HG03095 (cell line): ENCODE measurements at regions not wholly inside any gene's neighbourhood (a gene's known extent, or its start where the extent isn't known, plus 50 kb on each side); places are given as distances from the start of the nearest gene placed in this dataset.

Experiments used
- ATAC-seq: cut with Tn5 transposase; IDR thresholded peaks from one replicate; pipeline ENCODE4 v1.9.1; 2021; ENCODE audit warnings: moderate library complexity; ENCODE audit not compliant: unreplicated experiment

DNA sequence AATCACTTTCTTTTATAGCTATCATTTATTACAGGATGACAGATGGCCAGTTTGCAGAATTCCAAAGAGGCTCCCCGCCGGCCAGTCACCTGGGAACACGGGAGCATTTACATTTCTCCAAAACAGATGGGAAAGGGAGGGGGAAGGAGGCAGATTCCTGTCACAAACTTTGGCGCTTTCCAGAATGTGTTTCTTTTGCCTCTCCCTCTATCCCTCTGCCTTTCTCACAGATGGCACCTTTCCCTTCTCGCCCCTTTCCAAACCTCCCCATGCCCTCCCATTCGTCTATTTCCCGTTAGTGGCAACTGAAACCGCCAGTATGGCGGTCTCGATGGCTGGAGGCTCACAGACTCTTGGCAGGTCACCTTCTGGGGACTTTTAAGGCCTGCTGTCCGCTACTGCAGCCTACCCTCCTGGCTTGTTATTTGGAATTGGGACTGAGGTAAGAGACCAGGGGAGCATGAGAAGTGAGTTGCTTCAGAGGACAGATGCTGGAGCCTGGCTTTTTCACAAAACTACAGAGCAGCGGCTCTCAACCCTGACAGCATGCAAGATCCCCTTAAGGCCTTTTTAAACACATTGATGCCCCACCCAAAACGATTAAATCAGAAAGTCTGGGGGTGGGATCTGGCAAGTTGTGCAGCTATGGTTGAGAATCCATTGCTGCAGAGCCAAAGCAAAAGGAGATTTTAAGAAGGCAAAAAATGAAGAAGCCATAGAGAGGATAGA is 161.5 kb upstream of the VASH1 start:
- ATAC-seq: no peak

DNA sequence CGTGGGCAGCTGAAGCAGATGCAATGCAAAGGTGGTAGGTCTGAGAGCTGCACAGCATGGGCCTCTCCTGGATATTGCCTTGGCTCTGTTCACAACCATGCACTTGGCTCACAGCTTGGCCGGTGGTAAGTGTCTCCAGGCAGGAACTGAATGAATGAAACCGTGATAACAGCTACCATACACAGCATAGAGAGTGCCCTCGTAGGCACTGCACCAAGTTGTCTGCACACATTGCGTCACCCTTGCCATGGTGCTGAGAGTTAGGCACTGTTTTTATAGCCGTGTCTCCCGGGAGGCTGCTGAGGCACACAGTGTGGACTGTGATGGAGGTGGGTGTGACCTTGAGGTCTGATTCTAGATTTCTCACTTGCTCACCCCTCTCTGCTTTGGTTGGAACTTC is 157.6 kb upstream of the VASH1 start:
- ATAC-seq: no peak

DNA sequence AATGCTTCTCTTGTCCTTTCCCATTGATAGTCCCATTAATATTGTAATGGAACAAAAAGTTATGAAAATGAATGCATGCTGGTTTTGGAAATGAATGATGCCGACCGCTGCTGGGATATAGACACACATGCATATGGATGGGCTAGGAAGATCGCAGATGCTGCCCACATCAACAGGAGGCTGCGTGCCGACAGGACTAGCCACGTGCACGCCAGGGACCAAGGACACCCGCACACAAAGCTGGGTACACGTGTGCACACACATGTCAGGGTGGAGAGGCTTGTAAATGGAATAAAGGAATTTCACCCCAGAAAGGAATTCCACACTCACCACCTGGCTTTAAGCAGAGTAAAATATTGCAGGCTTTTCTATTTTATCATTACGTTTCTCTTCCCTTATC is 153.8 kb upstream of the VASH1 start:
- no peak for ATAC-seq

DNA sequence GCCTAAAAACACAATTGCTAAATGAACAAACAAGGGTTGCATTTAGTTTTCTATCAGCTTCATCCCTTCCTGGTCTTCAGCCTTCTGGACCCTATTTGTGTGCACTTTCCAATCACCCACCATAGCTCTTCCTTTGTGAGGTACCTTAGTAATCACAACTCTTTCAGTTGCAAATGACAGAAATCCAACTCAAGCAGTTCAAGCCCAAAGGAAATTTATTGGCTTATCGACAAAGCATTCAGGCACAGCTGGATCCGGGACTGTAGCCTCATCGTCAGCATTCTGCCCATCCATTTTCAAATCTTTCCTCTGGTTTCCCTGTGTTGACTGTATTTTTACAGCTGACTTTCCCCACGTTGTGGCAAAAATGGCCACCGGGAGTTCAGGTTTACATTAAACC is 148.6 kb upstream of the VASH1 start:
- no peak for ATAC-seq

DNA sequence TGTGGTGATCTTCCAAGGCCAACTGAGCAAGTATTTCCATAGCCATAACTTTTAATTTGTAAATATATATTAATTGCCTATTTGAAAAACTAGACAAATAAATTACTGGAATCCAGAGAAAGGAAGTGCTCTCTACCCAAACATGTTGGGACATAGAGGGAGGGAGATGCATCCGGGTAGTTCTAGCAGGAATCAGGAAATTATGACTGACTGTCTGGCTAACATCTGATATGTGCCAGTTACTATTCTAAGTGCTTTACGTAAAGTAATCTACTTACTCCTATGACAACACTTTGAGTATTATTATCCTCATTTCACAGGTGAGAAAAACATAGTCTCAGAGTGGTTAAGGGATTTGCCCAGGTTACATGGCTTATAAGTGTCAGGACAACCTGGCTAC is 147.7 kb upstream of the VASH1 start:
- no peak for ATAC-seq

DNA sequence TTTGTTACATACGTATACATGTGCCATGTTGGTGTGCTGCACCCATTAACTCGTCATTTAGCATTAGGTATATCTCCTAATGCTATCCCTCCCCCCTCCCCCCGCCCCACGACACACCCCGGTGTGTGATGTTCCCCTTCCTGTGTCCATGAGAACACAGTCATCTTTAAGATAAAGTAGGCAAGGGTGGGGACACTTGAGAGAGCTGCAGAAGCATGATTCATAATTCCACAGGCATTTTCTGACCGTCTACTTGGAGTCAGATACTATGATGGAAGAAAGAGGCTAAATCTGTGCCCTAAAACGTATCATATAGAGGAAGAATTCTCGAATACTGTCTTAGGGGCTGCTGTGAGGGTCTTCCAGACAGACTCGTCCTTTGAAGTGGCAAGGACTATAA is 145.9 kb upstream of the VASH1 start:
- ATAC-seq: no peak

DNA sequence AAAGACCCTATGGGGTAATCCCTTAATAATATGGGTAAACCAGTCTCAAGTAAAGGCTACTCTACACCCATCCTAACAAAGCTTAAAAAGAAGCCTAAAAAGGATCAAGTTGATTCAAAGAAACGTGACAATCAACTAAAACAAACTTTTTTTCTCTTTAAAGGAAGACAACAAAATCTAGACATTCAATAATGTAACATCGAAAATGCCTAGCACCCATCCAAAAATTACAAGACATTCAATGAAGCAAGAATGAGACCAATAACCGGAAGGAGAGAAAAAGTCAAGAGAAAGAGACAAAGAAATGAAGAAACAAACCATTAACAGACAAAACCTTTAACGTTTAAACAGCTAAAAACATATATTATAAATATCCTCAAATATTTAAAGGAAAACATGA is 143.8 kb upstream of the VASH1 start:
- no peak for ATAC-seq

DNA sequence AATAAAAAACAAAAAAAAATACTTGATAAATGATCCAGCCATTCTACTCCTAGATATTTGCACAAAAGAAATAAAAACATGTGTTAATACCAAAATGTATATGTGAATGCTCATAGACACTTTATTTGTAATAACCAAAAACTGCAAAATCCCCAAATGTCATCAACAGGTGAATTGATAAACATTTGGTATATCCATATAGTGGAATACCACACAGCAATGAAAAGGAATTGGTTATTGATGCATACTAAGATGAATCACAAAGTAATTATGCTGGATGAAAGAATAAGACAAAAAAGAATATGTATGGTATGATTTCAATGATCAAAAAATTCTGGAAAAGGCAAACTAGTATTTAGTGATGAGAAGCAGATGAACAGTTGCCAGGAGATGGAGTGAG is 124.7 kb upstream of the VASH1 start:
- no peak for ATAC-seq

DNA sequence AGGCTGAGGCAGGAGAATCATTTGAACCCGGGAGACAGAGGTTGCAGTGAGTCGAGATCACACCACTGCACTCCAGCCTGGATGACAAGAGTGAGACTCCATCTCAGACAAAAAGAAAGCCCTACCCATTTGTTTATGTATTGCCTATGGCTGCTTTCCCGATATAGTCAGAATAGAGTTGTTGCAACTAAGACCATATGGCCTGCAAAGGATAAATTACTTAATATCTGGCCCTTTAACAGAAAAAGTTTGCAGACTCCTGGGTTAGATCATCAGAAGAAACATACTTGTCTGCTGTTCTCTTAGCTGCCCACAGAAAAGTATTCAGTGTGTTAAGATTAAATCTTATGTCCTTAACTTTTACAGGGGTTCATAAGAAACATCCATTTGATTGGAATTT is 122.4 kb upstream of the VASH1 start:
- ATAC-seq: no peak

DNA sequence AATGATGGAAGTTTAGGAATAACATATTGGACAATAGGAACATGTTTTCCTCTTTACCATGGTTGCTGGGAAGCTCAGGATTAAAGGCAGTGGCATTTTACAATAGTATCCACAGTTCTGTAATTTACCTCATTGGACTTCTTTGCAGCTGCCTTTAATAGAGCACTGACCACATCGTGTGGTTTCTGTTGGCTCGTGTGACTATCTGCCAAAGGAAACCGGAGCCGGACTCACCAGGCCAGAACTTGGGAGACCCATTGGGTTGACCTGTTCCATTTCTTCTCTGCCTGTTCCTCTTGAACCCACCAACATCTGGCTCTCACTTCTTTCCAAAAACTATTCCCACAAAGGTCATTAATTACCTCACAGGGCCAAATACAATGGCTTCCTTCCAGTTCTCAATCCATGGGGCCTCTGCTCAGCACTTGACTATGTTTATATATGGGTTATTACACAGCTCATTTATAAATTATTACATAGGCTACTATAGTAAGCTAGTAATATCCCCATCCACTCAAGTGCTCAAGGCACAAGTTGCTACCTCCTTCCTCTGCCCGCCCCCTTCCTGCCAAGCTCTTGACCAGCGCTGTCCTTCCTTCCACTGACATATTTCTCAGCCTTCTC is 121.5 kb upstream of the VASH1 start:
- ATAC-seq: no peak

DNA sequence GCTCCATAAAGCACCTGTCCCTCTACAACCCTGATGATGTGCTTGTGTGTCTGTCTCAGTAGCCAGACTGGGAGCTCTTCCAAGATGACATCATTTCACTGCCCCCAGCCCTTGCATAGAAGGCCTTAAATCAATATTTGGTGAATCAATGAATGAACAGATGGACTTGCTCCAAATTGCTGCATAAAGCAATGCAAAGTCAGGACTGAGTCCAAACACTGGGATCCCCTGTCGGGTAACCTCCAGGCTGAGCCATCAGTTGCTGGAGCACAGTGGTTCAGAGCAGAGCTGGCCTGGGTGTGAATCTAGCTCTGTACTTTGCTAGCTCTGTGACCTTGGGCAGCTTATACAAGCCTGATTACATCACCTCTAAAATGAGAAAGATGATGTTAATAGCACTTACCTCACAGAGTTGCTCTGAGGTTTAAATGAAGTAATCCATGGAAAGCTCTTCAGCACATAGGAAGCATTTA is 120.3 kb upstream of the VASH1 start:
- no peak for ATAC-seq

DNA sequence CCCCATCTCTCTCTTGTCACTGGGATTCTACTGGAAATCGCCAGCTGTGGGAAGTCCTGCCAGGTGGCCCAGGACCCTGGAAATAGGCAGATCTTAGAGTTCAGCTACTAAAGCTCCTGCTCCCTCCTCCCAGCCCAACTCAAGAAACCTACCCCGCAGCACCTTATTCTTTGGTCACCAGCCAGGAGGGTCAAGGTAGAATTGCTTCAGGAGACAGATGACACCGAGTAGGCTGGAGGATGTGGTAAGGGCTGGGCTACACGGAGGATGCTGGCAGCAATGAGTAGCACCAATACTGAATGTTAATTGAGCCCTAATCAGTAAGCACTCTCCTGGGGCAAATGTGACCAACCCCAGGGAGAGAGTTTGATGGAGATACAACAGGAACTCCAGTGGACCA is 119.7 kb upstream of the VASH1 start:
- ATAC-seq: no peak

DNA sequence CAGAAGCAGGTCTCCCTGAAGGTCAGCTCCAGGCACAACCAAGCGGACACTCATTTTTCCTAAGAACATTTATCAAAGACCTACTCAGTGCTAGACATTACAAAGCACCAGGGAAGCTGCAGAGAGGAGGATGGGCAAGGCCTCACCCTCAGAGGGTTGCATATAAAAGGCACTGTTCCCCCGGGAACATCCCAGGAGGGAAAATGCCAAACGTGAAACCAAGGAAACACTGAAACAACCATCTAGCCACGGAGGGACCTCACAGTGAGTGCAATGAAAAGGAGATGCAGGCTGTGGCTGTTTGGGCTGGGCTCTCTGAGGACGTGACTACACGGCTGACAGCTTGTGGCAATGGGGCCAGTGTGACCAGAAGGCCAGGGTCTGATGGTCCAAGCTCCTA is 117.4 kb upstream of the VASH1 start:
- ATAC-seq: no peak

DNA sequence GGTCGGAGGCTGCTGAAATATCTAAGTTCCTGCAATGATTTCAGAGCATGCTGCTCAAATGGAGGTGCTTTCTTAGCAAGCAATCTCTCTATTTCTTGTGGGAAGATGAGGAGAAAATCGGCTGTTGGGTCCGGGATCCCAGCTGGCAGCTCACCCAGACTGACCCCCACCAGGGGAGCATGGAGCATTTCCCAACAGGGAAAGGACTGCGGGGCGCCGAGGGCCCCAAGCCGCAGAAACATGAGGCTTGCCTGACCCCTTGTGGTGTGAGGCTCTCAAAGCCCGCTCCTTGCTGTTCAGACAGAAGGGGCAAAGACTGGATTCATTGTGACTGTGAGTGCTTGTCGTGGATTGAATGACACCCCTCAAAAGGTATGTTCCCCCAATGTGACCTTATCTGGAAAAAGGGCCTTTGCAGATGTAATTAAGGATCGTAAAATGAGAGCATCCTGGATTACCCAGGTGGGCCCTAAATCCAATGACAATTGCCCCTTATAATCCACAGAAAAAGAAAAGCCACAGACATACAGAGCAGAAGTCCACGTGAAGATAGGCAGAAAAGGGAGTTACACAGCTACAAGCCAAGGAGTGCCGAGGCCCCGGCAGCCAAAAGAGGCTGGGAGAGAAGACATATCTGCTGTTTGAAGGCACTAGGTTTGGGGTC is 116.3 kb upstream of the VASH1 start:
- no peak for ATAC-seq

DNA sequence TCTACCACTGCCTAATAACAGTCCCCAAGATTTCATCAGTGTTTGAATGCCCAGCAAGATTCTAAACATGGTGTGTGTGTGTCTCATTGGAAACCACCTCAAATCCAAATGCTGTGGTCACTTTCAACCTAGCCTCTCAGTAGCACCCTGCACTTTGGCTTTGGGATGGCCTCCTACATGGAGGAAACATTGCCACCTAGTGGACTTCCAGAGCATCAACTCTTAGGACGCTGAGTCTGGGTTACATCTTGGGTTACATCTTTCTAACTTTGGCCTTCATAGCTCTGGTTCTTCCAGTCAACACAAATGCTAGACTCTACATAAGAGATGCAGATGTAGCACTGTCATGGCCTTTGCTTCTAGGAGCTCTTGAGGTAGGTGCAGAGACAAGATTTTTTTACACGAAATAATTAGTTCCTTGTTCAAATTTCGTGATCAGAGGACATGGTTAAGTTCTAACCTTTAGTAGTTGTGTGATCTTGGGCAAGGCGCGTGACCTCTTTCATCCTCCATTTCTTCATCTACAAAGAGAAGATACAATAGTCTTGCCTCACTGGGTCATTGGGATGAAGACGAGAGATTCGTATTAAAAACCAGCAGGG is 113.5 kb upstream of the VASH1 start:
- ATAC-seq: peak; percentile 59

DNA sequence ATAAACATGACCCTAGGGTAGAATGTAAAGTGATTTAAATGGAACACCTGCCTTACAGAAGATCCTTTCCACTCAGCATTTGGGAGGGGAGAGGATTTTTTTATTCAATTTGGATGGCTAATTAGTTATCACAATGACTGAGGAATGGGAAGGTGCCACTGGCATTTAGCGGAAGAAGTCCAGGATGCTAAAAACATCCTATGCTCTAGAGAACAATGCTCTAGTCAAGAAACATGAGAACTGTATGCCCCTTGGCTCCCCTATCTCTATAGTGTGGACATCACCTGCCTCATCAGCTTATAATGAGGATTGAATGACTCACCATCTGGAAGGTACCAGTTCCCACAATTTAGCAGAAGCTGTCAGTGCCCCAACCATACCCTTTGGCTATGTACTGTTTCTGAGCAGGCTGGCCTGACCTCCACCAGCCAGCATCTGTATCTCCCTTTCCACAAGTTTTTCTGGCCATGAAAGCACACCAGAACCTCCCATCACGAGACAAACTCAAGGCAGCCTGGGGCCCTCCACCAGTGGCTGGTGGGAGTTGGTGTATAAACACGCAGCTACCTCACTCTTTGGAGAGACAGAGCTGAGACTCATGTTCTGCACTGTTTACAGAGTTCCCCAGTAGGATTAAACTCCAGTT is 109.7 kb upstream of the VASH1 start:
- no peak for ATAC-seq

DNA sequence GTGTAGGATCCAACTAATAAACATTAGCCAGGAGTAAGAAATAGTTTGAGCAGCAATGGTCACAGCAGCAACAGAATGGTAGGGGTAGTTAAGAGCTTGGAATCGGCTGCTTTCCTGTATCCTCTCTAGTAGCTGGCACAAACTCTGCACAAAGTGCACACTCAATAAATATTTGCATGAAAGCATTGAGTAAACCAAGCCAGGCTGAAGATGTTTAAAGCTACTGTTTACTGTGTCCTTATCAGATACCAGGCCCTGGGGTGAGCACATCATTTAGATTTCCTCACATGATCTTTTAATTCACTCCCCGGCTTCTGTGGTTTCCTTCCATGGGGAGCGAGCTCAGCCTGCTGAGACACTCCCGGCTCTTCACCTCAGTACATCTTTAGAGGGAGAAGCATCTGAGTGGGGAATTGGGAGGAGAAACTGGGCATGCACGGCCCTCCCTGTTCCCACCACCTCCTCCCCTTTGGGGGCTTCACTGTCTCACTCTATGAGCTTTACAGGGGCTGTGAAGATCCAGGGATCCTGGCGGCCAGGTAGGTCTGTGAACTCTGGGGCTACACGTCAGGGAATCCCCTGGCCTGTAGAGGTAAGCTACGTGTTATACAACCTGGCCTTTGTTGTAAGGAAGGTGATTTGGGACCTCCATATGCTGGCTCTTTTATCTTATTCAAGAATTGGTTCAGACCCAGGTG is 107.2 kb upstream of the VASH1 start:
- no peak for ATAC-seq

DNA sequence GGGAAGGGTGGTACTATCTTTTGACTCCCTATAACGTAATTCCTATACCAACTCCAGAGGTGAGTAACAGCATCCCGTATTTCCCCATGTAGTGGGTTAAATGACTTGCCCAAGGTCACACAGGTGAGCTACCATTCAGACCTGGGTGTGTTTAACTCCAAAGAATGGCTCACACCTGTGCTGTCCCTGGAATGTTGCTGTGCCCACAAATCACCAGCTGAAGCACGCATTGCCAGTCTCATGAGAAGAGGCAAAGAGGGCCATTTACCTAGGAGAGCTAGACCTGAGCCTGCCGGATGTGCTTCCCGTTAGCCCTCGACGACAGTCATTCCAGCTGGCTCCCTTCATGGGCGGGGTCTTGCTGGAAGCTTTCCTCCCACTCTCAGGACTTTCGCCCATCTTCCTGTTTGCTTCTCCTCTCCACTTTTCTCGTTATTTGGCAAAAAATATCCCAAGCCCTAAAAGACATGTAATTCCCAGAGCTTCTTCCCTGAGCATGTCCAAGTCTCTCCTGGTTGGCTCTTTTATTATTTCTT is 106.6 kb upstream of the VASH1 start:
- ATAC-seq: no peak

DNA sequence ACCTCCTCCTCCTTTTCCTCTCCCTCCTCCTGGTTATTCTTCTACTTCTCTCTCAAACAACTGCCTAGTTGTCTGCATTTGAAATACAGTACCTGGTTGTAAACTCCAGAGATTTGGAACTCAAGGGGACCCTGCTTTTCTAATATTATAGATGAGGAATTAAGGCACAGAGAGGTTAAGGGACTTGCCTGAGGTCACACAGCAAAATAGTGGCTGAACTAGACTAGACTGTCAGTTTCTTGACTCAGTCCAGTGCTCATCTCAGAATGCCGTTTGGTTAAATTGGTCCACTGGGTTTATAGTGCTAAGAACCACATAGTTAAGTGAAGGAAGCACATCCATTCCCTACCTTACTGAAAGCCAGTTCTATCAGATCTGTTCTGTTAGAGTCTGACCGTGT is 105.9 kb upstream of the VASH1 start:
- no peak for ATAC-seq

DNA sequence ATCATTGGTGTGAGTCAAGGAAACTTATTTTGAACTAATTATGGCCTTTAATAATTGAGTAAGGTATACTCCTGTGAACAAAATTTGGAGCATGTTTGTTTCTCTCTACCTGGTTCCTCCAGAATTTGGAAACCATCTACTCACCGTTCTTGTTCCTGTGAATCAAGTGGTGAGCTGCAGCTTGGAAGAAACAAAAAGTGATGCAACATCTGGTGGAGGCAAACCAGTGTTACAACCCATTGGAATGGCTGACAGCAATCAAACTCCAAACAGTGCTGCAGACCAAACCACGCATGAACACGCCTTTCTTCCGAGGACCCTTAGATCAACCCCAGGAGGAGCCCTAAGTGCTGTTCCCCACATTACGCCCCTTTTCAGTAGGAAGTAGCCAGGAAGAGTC is 104.7 kb upstream of the VASH1 start:
- ATAC-seq: no peak

DNA sequence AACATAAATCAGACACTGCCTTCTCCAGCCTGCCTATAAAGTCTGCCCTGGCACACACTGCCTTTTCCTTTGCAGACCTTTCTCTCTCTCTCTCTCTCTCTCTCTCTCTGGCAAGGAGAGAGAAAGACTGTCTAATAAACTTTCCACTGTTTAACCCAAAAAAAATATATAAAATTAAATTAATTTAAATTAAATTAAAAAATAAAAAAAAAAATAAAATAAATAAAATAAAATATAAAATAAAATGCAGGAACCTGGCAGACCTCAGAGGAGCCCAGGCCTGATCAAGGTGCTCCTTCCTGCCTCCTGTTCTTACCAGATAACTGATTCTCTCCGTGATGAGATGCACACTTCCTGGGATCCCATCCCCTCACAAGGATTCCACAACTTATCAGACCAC is 103.9 kb upstream of the VASH1 start:
- ATAC-seq: no peak
